ENCODE measurements at regions not wholly inside any gene's neighbourhood (a gene's known extent, or its start where the extent isn't known, plus 50 kb on each side); places are given as distances from the start of the nearest gene placed in this dataset.

- Histone ChIP-seq H3K36me3 (ENCODE audit: control insufficient read depth in 2 of 2, extremely low read depth in 1 of 2, insufficient read depth in 2 of 2, low read length in 2 of 2) (no peaks in the 10 kb centered on the region), H3K27me3 (ENCODE audit: control insufficient read depth, extremely low read depth, insufficient read depth, low read length) (no peaks in the 10 kb centered on the region), H3K9me3 (ENCODE audit: control insufficient read depth, low read depth, low read length) (no peaks in the 10 kb centered on the region), H3K4me2 (ENCODE audit: control insufficient read depth, extremely low read depth, insufficient read depth, low read depth, low read length) (no peak overlapping the region), H3K9me1 (ENCODE audit: control insufficient read depth, extremely low read depth, insufficient read depth, low read length) (no peaks in the 10 kb centered on the region), H4K20me1 (ENCODE audit: control insufficient read depth, extremely low read depth, insufficient read depth, low read length) (no peaks in the 10 kb centered on the region), H2AFZ (ENCODE audit: control insufficient read depth, low read length) (no peak overlapping the region), H3K79me2 (ENCODE audit: control insufficient read depth, insufficient read depth, low read length) (no peaks in the 10 kb centered on the region), H3K9ac (ENCODE audit: control insufficient read depth, extremely low read depth, insufficient read depth, low read length) (no peak overlapping the region), H3K27ac (ENCODE audit: control insufficient read depth, insufficient read depth, low read length) (no peak overlapping the region), H3K4me1 (ENCODE audit: control insufficient read depth, extremely low read depth, insufficient read depth, low read length) (no peaks in the 10 kb centered on the region), H3K4me3 (ENCODE audit: control insufficient read depth in 2 of 3, extremely low read depth in 1 of 3, insufficient read depth in 2 of 3, low read depth in 1 of 3, low read length in 3 of 3) (no peak overlapping the region)
- dilution Hi-C loops (cut with MboI; ENCODE audit: extremely low pct_ligation_motif_present, low sequenced_read_pairs) = no loop called here
- DNase-seq (ENCODE audit: low read depth, low spot score) (no peak), FAIRE-seq (no peak)
- TF ChIP-seq CTCF (optimal IDR thresholded peaks at IDR 0.05 in 1 of 3, IDR thresholded peaks at IDR 0.05 in 1 of 3, conservative IDR thresholded peaks at IDR 0.05 in 1 of 3; ENCODE audit: extremely low read depth in 1 of 3, insufficient read depth in 2 of 3, low read length in 3 of 3) (no peak), EZH2 (IDR thresholded peaks at IDR 0.05; ENCODE audit: low read length) (no peak)
These were observed 100.3 kb upstream of the FAR2 start for GRCh38 chr12:29048787-29049186.

GRCh38 chr12:29050503-29050902, 98.6 kb upstream of the FAR2 start:
- Histone ChIP-seq H3K27me3 (ENCODE audit: control insufficient read depth, extremely low read depth, insufficient read depth, low read length) (no peaks in the 10 kb centered on the region), H3K27ac (ENCODE audit: control insufficient read depth, insufficient read depth, low read length) (no peak overlapping the region), H3K4me1 (ENCODE audit: control insufficient read depth, extremely low read depth, insufficient read depth, low read length) (no peaks in the 10 kb centered on the region), H3K79me2 (ENCODE audit: control insufficient read depth, insufficient read depth, low read length) (no peaks in the 10 kb centered on the region), H3K4me3 (ENCODE audit: control insufficient read depth in 2 of 3, extremely low read depth in 1 of 3, insufficient read depth in 2 of 3, low read depth in 1 of 3, low read length in 3 of 3) (no peak overlapping the region), H3K9me1 (ENCODE audit: control insufficient read depth, extremely low read depth, insufficient read depth, low read length) (no peaks in the 10 kb centered on the region), H2AFZ (ENCODE audit: control insufficient read depth, low read length) (no peak overlapping the region), H4K20me1 (ENCODE audit: control insufficient read depth, extremely low read depth, insufficient read depth, low read length) (no peaks in the 10 kb centered on the region), H3K9ac (ENCODE audit: control insufficient read depth, extremely low read depth, insufficient read depth, low read length) (no peak overlapping the region), H3K36me3 (ENCODE audit: control insufficient read depth in 2 of 2, extremely low read depth in 1 of 2, insufficient read depth in 2 of 2, low read length in 2 of 2) (no peaks in the 10 kb centered on the region), H3K9me3 (ENCODE audit: control insufficient read depth, low read depth, low read length) (no peaks in the 10 kb centered on the region), H3K4me2 (ENCODE audit: control insufficient read depth, extremely low read depth, insufficient read depth, low read depth, low read length) (no peak overlapping the region)
- dilution Hi-C loops (cut with MboI; ENCODE audit: extremely low pct_ligation_motif_present, low sequenced_read_pairs) = no loop called here
- FAIRE-seq (no peak), DNase-seq (ENCODE audit: low read depth, low spot score) (no peak)
- no peak for TF ChIP-seq EZH2 (IDR thresholded peaks at IDR 0.05; ENCODE audit: low read length)
- TF ChIP-seq CTCF (optimal IDR thresholded peaks at IDR 0.05 in 1 of 3, IDR thresholded peaks at IDR 0.05 in 1 of 3, conservative IDR thresholded peaks at IDR 0.05 in 1 of 3; ENCODE audit: extremely low read depth in 1 of 3, insufficient read depth in 2 of 3, low read length in 3 of 3) = no peak

Data from keratinocyte (primary cell).